GM12878 (cell line): ENCODE measurements at regions not wholly inside any gene's neighbourhood (a gene's known extent, or its start where the extent isn't known, plus 50 kb on each side); places are given as distances from the start of the nearest gene placed in this dataset.

Source experiments
- CHD4 ChIP-seq: fragments of 200-600 bp; sonication (generic); IDR thresholded peaks from 2 replicates; pipeline ENCODE4 v1.6.1; 2016; ENCODE audit warnings: mild to moderate bottlenecking
- HCFC1 ChIP-seq: fragments of 150-350 bp; IDR thresholded peaks from 2 replicates; pipeline ENCODE4 v1.6.1; 2014; ENCODE audit warnings: low read length
- HDGF ChIP-seq: fragments of 450-650 bp; IDR thresholded peaks from 2 replicates; pipeline ENCODE4 v1.6.1; 2016; ENCODE audit warnings: antibody characterized with exemption
- IRF5 ChIP-seq: fragments of 450-650 bp; IDR thresholded peaks from 2 replicates; pipeline ENCODE4 v1.6.1; 2017; ENCODE audit warnings: borderline replicate concordance
- NRF1 ChIP-seq: conservative IDR thresholded peaks from 2 replicates; pipeline ENCODE4 v1.6.1; 2011; ENCODE audit warnings: mild to moderate bottlenecking, low read depth, low read length, improper control_type of control experiment
- RAD21 ChIP-seq: IDR thresholded peaks from 2 replicates; pipeline ENCODE4 v1.6.1; 2011; ENCODE audit warnings: mild to moderate bottlenecking, low read depth, low read length, moderate library complexity; ENCODE audit not compliant: insufficient read depth
- RAD51 ChIP-seq: fragments of 450-650 bp; IDR thresholded peaks from 2 replicates; pipeline ENCODE4 v1.6.1; 2016; ENCODE audit warnings: moderate library complexity, mild to moderate bottlenecking, inconsistent platforms
- RFX5 ChIP-seq: IDR thresholded peaks from 2 replicates; pipeline ENCODE4 v1.6.1; 2011; ENCODE audit warnings: low read depth, low read length, improper control_type of control experiment
- ZSCAN29 ChIP-seq: fragments of 450-650 bp; IDR thresholded peaks from 2 replicates; pipeline ENCODE4 v1.6.1; 2017; ENCODE audit warnings: mild to moderate bottlenecking, moderate library complexity
- TF ChIP-seq, protein P1 (sequence below), 3 experiments: IDR thresholded peaks in 2 of 3; conservative IDR thresholded peaks in 1 of 3; 2 replicates each; pipeline ENCODE4 v1.5.1; 2011; ENCODE audit warnings: low read depth in 3 of 3, low read length in 3 of 3, mild to moderate bottlenecking in 3 of 3, control low read depth in 2 of 3, moderate library complexity in 2 of 3, inconsistent platforms in 1 of 3, mixed read lengths in 1 of 3; ENCODE audit not compliant: control insufficient read depth in 2 of 3, insufficient read depth in 1 of 3; ENCODE audit errors: extremely low read depth in 1 of 3
- TF ChIP-seq, protein P2 (sequence below): fragments of 450-650 bp; IDR thresholded peaks from 2 replicates; pipeline ENCODE4 v1.6.1; 2017; ENCODE audit warnings: antibody characterized with exemption, mild to moderate bottlenecking, moderate library complexity

DNA sequence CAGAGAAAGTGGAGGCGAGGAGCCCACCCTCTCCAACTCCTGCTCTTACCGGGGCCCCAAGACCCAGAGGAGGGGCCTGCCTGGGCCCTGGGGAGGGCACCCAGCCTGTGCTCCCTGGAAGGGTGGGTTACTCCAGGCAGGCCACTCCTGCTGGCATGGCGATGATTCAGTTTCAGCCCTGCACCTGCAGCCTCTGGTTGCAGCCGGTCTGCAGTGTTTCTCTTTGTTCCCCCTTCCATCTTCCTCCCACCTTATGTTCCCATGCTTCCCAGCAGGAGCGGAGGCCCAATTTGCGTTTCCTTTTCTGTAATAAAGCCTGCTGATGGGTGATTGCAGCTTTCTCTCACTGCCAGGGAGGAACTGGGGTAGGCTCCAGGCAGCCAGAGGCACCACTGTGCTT, 53.2 kb upstream of the FAM20C start:
- TF ChIP-seq RAD51 (no peak), RFX5 (no peak), RAD21 (no peak), ZSCAN29 (no peak), HDGF (no peak), IRF5 (no peak), CHD4 (no peak), NRF1 (no peak), HCFC1 (no peak)
- TF ChIP-seq, protein P1, sequence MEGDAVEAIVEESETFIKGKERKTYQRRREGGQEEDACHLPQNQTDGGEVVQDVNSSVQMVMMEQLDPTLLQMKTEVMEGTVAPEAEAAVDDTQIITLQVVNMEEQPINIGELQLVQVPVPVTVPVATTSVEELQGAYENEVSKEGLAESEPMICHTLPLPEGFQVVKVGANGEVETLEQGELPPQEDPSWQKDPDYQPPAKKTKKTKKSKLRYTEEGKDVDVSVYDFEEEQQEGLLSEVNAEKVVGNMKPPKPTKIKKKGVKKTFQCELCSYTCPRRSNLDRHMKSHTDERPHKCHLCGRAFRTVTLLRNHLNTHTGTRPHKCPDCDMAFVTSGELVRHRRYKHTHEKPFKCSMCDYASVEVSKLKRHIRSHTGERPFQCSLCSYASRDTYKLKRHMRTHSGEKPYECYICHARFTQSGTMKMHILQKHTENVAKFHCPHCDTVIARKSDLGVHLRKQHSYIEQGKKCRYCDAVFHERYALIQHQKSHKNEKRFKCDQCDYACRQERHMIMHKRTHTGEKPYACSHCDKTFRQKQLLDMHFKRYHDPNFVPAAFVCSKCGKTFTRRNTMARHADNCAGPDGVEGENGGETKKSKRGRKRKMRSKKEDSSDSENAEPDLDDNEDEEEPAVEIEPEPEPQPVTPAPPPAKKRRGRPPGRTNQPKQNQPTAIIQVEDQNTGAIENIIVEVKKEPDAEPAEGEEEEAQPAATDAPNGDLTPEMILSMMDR (IDR thresholded peaks at IDR 0.05 in 2 of 3, conservative IDR thresholded peaks at IDR 0.05 in 1 of 3; ENCODE audit: control insufficient read depth in 2 of 3, extremely low read depth in 1 of 3, insufficient read depth in 1 of 3, low read depth in 3 of 3, low read length in 3 of 3), result no peak
- TF ChIP-seq, protein P2, sequence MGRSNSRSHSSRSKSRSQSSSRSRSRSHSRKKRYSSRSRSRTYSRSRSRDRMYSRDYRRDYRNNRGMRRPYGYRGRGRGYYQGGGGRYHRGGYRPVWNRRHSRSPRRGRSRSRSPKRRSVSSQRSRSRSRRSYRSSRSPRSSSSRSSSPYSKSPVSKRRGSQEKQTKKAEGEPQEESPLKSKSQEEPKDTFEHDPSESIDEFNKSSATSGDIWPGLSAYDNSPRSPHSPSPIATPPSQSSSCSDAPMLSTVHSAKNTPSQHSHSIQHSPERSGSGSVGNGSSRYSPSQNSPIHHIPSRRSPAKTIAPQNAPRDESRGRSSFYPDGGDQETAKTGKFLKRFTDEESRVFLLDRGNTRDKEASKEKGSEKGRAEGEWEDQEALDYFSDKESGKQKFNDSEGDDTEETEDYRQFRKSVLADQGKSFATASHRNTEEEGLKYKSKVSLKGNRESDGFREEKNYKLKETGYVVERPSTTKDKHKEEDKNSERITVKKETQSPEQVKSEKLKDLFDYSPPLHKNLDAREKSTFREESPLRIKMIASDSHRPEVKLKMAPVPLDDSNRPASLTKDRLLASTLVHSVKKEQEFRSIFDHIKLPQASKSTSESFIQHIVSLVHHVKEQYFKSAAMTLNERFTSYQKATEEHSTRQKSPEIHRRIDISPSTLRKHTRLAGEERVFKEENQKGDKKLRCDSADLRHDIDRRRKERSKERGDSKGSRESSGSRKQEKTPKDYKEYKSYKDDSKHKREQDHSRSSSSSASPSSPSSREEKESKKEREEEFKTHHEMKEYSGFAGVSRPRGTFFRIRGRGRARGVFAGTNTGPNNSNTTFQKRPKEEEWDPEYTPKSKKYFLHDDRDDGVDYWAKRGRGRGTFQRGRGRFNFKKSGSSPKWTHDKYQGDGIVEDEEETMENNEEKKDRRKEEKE, result no peak
